ENCODE measurements at regions not wholly inside any gene's neighbourhood (a gene's known extent, or its start where the extent isn't known, plus 50 kb on each side); places are given as distances from the start of the nearest gene placed in this dataset.

- Histone ChIP-seq H3K4me2 (ENCODE audit: low read length) (no peak overlapping the region), H3K4me1 (ENCODE audit: insufficient read depth, low read length, poor library complexity, severe bottlenecking) (no peaks in the 10 kb centered on the region), H3K27ac (ENCODE audit: low read depth, low read length, poor library complexity, severe bottlenecking) (no peak overlapping the region), H3K4me3 (ENCODE audit: low read depth, low read length, poor library complexity, severe bottlenecking) (no peak overlapping the region), H3K36me3 (ENCODE audit: insufficient read depth, low read length) (no peaks in the 10 kb centered on the region), H3K79me2 (ENCODE audit: insufficient read depth, low read depth, low read length) (no peaks in the 10 kb centered on the region), H2AFZ (ENCODE audit: low read length) (no peak overlapping the region), H3K9me3 (ENCODE audit: low read length) (no peaks in the 10 kb centered on the region), H4K20me1 (ENCODE audit: insufficient read depth, low read length) (no peaks in the 10 kb centered on the region), H3K9me2 (ENCODE audit: insufficient read depth, low read length) (no peaks in the 10 kb centered on the region)
- intact Hi-C loops (cut with micrococcal nuclease; ENCODE audit: unreplicated experiment): no loop called here
- TF ChIP-seq CTCF (conservative IDR thresholded peaks at IDR 0.05; ENCODE audit: low read length): no peak
- no peak for TF ChIP-seq EZH2phosphoT487 (IDR thresholded peaks at IDR 0.05; ENCODE audit: borderline replicate concordance, low read depth, low read length)
- no TSS peak for BruUV-seq (replicated peaks)
- POLR2A ChIA-PET: no interaction called here
- CTCF ChIA-PET (ENCODE audit: unreplicated experiment): no interaction called here
- no peak for DNase-seq (ENCODE audit: low spot score)
These were observed 1210.0 kb downstream of the SLITRK1 start for GRCh38 chr13:82672248-82672647.

GRCh38 chr13:82664183-82664582 lies 1218.1 kb downstream of the SLITRK1 start:
- CTCF ChIA-PET (ENCODE audit: unreplicated experiment): no interaction called here
- DNase-seq (ENCODE audit: low spot score): no peak
- H2AFZ ChIP-seq (ENCODE audit: low read length): no peak overlapping the region
- no peaks in the 10 kb centered on the region for H3K9me2 ChIP-seq (ENCODE audit: insufficient read depth, low read length)
- TF ChIP-seq EZH2phosphoT487 (IDR thresholded peaks at IDR 0.05; ENCODE audit: borderline replicate concordance, low read depth, low read length): no peak
- no peak for TF ChIP-seq CTCF (conservative IDR thresholded peaks at IDR 0.05; ENCODE audit: low read length)
- H3K79me2 ChIP-seq (ENCODE audit: insufficient read depth, low read depth, low read length): no peaks in the 10 kb centered on the region
- no peaks in the 10 kb centered on the region for H4K20me1 ChIP-seq (ENCODE audit: insufficient read depth, low read length)
- no peak overlapping the region for H3K4me3 ChIP-seq (ENCODE audit: low read depth, low read length, poor library complexity, severe bottlenecking)
- no peaks in the 10 kb centered on the region for H3K9me3 ChIP-seq (ENCODE audit: low read length)
- BruUV-seq (replicated peaks): no TSS peak
- H3K36me3 ChIP-seq (ENCODE audit: insufficient read depth, low read length): no peaks in the 10 kb centered on the region
- POLR2A ChIA-PET: no interaction called here
- no peaks in the 10 kb centered on the region for H3K4me1 ChIP-seq (ENCODE audit: insufficient read depth, low read length, poor library complexity, severe bottlenecking)
- no peak overlapping the region for H3K4me2 ChIP-seq (ENCODE audit: low read length)
- no peak overlapping the region for H3K27ac ChIP-seq (ENCODE audit: low read depth, low read length, poor library complexity, severe bottlenecking)
- intact Hi-C loops (cut with micrococcal nuclease; ENCODE audit: unreplicated experiment): no loop called here

- POLR2A ChIA-PET: interaction anchor here (1.1 to 1.2 kb wide), 2 partner anchors 13 to 16 kb away, joined by 3 to 4 read pairs; no protein-coding TSS in a partner anchor
- H4K20me1 ChIP-seq (ENCODE audit: insufficient read depth, low read length): no peaks in the 10 kb centered on the region
- no peaks in the 10 kb centered on the region for H3K9me2 ChIP-seq (ENCODE audit: insufficient read depth, low read length)
- H3K9me3 ChIP-seq (ENCODE audit: low read length): no peaks in the 10 kb centered on the region
- no peaks in the 10 kb centered on the region for H3K36me3 ChIP-seq (ENCODE audit: insufficient read depth, low read length)
- no peaks in the 10 kb centered on the region for H3K4me1 ChIP-seq (ENCODE audit: insufficient read depth, low read length, poor library complexity, severe bottlenecking)
- CTCF ChIA-PET (ENCODE audit: unreplicated experiment): no interaction called here
- no peak overlapping the region for H3K4me3 ChIP-seq (ENCODE audit: low read depth, low read length, poor library complexity, severe bottlenecking)
- intact Hi-C loops (cut with micrococcal nuclease; ENCODE audit: unreplicated experiment): no loop called here
- DNase-seq (ENCODE audit: low spot score): no peak
- no peaks in the 10 kb centered on the region for H3K79me2 ChIP-seq (ENCODE audit: insufficient read depth, low read depth, low read length)
- no peak overlapping the region for H2AFZ ChIP-seq (ENCODE audit: low read length)
- TF ChIP-seq CTCF (conservative IDR thresholded peaks at IDR 0.05; ENCODE audit: low read length) (no peak), EZH2phosphoT487 (IDR thresholded peaks at IDR 0.05; ENCODE audit: borderline replicate concordance, low read depth, low read length) (no peak)
- H3K27ac ChIP-seq (ENCODE audit: low read depth, low read length, poor library complexity, severe bottlenecking): no peak overlapping the region
- BruUV-seq (replicated peaks): no TSS peak
- no peak overlapping the region for H3K4me2 ChIP-seq (ENCODE audit: low read length)
These were observed 1221.1 kb downstream of the SLITRK1 start for GRCh38 chr13:82661126-82661525.
